GM19035 (cell line): ENCODE measurements at regions not wholly inside any gene's neighbourhood (a gene's known extent, or its start where the extent isn't known, plus 50 kb on each side); places are given as distances from the start of the nearest gene placed in this dataset.

Experiments used
- ATAC-seq: cut with Tn5 transposase; IDR thresholded peaks from one replicate; pipeline ENCODE4 v1.9.1; 2021; ENCODE audit not compliant: unreplicated experiment

DNA sequence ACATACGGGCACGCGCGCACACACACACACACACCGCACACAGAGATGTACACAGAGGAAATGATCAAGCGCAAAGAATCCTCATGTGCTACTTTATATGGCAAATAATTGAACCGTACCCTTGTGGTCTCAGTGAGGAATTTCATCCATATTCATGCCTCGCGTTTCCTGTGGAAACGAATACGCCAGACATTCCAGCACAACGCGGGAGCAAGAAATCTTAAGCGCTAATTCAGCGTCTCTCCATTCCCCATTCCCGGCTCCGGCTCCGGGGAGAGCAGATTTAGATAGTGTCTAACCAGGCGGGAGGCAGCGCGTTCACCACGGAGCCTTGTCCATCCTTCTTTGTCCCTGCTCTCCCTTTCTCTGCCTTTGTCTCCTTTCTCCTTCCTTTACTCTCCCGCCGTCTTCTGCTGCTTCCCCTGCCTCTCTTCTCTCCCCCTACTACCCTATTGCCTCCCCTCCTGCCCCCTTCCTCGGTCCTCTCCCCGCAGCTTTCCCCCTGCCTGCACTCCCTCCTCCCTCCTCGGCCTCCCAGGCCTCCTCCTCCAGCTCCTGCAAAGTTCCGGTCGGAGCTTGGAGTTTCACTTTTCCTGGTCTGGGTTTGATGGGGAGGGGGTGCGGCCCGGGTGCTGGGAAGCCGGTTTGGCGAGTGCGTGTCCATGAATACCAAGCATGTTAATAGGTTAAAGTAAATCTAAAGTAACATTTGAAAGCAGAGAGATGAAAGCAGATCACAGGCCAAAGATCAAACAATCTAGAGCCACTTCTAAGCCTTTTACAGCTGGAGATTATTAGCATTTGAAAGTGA is 579.3 kb downstream of the BUD13 start:
- no peak for ATAC-seq

DNA sequence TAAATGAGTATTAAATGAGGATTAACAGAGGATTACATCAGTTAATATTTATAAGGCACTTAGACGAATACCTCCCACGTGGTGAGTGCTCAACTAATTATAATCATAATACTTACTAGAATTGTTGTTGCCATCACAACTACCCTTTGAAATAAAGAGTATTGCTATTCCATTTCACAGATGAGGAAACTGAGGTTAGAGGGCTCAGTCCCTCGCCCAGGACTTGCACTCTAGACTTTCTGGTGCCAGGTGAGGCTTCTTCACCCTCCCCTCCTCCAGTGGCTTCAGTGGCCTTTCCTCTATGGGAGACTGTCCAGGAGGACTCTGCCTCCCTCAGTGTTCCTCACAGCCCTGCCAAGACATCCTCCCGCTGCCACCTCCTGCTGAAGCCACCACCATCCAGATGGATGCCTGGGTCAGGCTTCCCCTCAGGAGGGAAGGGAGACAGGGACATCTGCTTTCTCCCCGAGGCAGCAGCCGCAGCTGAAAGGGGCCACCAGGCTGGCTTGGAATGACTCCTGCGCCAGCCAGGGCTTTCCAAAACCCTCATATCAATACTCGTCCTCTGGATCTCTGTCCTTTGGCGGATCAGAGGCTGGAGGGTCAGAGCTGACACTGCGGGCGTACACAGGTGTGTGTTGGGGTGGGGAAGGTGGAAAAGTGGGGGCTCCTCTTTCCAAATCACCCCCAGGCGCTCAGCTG is 580.1 kb downstream of the BUD13 start:
- ATAC-seq, result no peak

DNA sequence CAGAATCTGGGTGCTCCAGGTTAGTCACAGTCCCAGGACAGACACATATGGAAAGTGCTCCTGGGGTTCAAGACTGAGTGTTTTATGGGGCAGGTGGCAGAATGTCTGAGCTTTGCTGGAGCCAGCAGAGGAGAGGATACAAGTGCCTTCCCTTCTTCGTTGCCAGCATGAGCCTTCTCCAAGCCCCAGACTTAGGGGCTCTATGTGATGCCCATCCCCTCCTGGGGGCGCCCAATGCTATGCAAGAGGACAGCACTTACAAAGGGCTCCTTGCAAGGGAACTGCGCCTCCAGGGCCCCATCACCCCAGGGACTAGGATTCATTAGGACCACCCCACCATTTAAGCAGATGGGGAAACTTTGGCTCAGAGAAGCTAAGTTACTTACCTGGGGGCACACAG is 581.9 kb downstream of the BUD13 start:
- ATAC-seq, result no peak

DNA sequence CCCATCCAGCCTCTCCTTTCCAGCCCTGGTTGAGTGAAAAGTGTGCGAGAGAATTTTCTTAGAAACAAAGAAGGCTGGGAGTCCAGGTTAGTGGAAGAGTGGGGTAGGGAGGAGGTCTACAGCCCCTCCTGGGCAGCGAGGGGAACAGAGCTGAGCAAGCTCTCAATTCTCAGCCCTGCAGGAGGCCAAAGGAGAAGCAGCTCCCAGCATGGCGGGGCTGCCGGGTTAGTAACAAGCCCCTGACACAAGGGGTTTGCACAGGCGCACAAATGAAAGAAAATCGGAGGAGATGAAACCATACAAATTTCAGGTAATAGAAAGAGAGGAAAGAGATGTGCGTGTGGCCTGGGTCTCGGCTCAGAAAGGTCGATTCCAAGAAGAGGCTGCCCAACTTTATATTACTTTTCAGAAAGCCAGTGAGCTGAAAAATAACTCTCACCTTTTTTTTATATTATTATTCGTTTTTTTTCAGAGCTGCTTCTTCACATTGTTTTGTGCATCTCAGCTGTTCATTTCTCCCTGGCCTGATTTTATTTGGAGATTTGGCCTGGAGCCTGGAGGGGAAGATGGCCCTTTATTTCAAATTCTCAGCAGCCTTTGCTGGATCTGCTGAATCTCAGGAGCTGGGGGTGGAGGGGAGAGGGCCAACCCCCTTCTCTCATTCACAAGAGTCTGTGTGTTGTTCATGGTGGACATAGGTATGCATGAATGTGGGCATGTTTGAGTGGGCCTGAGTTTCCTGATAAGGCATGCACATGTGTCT is 583.2 kb downstream of the BUD13 start:
- no peak for ATAC-seq

DNA sequence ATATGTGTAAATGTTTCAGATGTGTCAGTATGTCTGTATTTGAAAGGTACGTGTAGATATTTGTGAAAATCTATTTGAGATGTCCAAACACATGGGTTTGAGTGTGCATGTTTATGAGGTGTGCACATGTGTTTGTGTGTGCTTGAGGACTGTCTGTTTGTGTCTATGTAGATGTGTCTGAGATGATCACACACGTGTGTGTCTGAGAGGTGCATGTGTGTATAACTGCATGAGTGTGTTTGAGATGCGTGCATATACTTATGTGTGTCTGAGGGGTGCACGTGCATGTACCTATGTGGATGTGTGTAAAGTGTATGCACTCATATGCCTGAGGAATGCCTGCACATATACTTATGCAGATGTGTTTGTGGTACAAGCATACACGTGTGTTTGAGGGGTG is 584.4 kb downstream of the BUD13 start:
- no peak for ATAC-seq

DNA sequence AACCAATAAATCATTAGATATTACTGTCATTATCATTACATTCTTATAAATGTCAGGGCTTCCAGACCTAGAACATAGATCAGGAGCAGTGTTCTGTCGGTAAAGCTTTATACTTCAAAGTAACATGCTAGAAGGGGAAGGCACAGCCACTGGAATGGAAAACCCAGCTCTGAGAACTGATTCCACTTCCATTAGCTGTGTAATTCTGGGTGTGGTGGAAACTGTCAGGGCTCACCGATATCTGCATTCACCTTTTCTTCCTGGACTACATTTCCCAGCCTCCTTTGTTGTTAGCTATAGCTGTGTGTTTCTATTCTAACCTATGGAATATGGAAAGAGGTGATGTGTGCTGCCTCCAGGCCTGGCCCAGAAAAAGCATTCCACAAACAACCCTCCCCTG is 585.8 kb downstream of the BUD13 start:
- no peak for ATAC-seq

DNA sequence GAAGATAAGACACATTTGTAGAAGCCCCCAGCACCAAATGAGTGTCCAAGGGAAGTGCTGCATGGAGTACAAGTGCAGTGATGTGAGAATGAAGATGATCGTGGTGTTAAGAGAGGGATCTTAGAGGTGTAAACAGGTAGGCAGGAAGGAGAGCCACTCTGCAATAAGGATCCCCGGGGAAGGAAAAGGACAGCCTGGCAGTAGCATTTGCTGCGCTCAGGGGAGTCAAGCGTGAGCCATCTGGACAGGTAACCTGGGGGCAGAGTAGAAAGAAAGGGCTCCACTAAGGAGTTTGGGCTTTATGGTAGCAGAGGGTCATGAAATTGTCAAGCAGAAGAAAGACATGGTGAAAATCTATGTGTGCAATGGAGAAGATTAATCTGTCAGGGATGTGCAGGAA is 587.2 kb downstream of the BUD13 start:
- ATAC-seq, result no peak

DNA sequence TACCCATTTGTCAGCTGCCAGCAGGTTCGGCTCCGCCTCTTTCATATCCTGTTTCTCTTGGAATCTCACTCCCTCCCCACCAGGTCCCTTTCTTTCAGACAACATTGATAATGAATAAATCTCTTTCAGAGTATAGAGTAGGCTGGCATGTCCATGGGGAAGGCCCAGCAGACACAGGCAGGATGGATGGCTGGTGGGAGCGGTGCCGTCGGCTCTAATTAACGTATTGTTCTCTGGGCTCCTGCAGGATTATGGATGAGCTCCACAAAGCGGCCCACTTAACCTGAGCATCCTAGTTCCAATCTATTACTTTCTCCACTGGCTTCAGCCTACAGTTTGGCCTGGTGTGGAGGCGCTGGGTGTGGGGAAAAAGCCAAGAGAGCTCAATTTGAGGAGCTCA is 588.0 kb downstream of the BUD13 start:
- no peak for ATAC-seq

DNA sequence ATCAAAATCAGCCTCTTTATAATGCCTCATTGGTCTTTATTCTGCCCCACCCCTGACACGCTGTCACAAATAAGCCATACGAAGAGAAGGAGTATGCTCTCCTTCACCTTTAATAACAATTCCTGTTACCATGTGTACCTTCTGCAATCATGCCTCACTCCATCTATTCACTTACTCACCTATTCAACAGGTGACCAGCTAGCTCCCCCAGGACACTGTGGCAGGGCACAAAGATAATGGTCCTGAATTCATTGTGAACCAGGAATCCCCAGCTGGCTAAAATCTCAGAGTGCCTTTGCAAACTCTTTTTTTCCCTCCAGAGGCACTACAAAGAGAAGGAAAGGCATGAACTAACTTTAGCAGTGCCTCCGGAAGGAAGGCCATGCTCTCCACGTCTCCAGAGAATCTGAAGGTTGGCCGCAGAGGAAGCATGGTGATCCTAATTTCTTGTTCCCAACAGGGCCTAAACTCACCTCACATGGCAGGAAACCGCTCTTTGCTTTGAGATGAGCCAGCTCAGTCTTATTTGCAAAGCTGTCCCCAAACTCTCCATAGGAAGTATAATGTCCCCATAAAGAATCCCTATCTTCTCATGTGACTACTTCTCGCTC is 590.3 kb downstream of the BUD13 start:
- ATAC-seq, result no peak

DNA sequence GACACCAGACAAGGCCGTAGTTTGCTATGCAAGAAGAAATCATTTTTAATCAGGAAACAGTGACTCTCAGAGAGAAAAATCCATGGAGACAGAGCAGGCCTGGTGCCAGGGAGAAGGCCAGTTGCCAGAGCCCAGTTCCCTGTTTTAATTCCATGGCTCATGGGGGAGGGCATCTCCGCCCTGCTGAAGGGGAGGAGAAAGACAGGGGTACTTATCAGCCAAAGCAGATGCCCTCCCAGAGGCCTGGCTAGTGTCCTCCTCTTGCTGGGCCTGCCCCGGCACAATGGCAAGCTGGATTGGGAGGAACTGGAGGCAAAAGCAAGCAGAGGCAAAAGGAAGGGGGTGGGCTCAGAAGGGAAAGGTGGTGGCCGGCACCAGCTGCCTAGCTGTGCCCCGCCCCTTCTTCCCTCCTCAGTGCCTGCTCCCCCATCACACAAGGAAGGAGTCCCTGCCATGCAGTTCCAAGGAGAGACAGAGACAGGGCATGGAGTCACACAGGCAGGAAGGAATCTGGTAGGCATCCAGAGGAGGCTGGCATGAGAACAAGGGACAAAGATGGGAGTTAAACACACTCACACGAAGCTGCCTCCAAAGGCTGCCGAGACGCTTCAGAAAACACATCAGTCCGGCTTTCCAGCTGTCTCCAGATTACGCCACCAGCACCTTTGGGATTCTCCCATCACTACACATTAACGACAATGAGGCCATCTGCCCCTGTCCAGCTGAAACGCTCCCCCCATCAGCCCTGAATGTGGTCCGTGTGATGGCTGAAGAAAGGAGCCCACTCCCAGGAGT is 591.8 kb downstream of the BUD13 start:
- ATAC-seq, result no peak

DNA sequence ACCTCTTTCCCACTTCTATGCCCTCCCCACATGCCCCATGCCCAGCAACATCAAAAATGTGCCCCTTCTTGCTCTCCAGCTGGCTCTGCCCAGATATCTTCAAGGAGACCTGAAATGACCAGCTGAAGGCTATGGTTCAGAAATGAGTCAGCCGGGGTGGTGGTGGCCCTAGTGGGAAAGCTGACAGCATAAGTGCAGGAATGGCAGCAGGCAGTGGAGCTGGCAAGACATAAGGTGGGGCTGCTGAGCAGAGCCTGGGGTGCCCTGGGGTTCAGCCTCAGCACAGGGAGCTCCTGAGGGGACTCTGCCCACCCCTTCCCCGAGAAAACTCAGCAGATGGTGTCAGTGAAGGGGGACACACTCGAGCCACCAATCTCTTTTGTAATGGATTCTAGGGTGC is 593.4 kb downstream of the BUD13 start:
- ATAC-seq, result no peak

DNA sequence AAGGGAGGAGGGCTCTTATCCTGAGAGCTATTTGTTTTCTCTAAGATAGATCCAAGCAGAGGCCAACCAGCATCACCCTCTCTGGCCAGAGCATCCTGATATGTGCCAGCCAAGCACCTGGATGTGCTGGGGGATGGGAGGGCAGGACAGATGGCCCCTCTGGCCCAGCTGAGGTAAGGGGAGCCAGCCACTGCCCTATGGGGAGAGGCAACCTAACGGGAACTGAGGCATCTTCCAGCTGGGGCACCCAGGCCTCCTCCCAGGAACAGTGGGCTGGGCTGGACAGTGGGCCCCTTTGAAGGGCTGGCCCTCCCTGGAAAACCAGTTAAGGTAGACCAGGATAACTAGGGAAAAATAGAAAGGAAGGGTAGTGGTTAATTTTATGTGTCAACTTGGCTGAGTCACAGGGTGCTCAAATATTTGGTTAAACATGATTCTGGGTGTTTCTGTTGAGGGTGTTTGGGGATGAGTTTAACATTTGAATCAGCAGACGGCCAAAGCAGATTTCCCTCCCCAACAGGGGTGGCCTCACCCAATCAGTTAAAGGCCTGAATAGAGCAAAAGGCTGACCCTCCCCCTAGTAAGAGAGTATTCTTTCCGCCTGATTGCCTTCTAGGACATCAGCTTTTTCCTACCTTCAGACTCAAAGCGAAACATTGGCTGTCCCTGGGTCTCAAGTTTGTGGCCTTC is 595.1 kb downstream of the BUD13 start:
- no peak for ATAC-seq

DNA sequence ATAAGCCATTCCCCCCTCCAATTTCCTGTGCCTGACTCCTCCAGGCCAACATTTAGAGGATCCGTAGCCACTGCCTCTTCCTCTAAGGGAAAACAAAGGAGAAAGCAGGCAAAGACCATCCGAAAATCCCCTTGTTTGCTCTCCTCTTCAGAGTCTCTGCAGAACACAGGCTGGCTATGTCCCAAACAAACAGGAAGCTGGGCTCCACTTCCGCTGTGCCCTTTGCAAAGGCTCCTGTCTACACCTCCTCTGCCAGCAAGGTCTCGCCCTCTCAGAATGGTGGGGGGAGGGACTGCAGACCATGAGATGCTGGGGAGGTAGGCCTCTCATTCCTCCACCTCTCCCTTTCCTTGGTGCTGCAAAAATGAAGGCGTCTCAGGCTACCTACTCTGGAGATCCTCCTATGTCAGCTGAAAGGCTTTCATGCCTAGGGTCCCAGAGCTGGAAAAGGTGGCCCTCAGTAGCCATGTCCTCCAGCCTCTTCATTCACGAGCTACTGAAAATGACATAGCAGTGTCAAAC is 596.2 kb downstream of the BUD13 start:
- ATAC-seq, result no peak

DNA sequence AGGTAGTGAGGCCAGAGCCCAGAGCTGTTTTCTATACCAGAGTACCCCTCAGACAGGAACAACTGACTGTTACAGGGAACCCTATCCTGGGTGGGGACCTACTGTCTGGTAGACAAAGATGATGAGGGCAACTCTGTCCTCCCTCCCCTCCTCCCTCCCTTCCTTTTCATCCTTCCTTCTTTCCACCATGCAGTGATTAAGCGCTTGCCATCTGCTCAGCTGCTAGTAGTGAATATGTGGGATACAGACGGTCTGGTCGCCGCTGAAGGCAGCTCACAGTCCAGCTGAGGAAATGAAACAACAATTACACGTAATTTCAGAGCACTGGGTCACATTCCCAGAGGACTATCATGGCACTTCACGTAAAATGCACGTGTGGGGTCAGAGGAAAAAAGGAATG is 597.1 kb downstream of the BUD13 start:
- ATAC-seq, result no peak

DNA sequence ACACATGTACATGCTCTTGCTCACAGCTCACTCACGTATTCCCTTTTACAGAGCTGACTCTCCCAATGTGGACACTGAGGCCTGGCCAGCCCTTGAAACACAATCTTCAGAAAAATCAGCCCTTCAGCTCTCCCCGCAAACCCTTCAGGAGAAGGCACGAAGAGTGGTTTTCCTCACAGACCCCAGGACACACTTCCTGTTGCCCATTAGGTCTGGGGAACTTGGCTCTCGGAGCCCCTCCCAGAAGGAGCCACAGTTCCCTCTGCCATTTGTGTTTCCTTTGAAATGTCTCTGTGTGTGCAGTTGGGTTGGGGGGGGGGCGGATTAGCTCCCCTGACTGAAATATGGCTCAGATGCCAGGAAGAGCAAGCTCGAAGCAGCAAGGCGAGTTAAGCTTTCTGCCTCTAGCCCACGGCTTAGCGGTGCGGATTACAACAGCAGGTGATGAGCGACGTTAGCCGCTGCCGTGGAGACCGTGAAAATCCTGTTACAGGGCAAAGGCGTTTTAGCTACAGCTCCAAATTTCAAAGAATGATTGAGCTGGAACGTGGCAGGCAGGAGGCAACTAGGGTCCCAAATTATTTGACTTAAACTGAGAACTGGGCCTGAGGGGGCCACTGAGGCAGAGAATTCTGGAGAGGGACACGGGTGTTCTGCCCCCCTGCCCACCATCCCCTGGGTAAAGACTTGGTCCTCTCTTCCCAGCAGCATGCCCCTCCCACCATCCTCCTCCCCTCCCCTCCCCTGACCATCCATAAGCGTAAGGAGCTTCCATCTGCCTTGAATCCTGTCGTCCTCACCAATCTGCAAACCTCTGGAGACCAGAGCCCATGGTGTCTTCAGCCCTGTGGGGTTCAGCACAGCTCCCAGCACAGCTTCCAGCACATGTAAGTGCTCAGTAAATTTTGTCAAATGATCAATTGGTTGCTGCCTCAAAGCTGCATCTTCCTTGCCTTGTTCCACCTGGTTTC is 598.6 kb downstream of the BUD13 start:
- ATAC-seq, result no peak

DNA sequence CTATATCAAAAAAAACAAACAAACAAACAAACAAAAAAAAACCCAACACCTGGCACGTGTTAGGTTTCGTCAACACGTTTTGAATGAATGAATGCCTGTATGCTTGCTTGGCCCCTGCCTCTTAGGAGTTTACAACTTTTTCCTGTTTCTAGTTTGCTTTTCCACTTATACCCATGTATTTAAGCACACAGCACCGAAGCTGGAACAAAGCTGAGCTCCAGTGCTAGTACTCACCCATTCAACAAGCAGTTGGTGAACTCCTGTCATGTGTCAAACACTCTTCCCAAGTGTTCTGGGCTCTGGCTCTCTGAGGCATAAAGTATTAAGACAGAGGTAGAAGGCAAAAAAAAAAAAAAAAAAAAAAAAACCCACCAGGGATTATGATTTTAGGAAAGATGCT is 599.3 kb downstream of the BUD13 start:
- no peak for ATAC-seq

DNA sequence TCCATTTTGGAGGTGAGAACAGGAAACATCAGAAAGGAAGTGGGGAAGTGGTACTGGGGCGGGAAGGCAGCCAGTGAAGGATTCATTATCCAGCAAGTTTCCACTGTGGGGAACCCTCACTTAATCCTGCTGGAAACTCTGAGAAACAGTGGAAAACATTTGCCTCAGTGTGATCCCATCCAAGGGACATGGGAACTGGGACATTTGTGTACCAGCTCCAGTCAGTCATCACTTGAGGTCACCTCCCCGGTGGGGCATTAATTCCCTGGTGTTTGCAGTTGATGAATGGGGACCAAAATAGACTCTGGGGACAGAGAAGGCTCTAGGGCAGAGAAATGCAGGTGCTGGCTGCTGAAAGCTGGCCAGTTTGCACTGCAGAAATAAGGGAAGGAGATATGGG is 599.9 kb downstream of the BUD13 start:
- ATAC-seq, result no peak

DNA sequence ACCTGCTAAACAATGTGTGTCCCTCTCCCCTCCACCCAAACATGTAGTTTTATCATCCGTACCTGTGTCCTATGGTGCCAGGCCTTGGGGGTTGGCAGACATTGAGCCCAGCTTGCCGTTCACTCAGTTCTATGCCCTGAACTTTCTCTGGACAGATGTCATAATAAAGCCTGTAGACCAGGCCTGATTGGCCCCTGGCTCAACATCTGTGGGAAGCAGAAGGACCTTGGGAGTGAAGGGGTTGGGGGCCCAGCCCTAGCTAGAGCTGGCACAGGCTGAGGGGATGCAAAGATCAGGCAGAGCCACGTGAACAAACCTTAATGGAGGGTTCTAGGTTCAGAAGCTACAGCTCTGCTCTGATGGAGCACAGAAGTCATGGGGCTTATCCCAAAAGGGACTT is 600.6 kb downstream of the BUD13 start:
- no peak for ATAC-seq
